ENCODE measurements at regions not wholly inside any gene's neighbourhood (a gene's known extent, or its start where the extent isn't known, plus 50 kb on each side); places are given as distances from the start of the nearest gene placed in this dataset.

GRCh38 chr6:49370518-49370917 lies 92.5 kb downstream of the MMUT start:
- H3K4me1 Mint-ChIP-seq: no peaks in the 10 kb centered on the region
- Histone ChIP-seq H3K36me3 (ENCODE audit: control insufficient read depth, insufficient read depth, low read length) (no peaks in the 10 kb centered on the region), H3K27me3 (ENCODE audit: control insufficient read depth, insufficient read depth, low read length) (no peaks in the 10 kb centered on the region), H3K27ac (ENCODE audit: low read length) (no peak overlapping the region), H3K4me3 (ENCODE audit: low read length) (no peak overlapping the region), H3K4me1 (ENCODE audit: control insufficient read depth, insufficient read depth, low read length) (no peaks in the 10 kb centered on the region), H3K9me3 (ENCODE audit: control insufficient read depth, insufficient read depth, low read length) (peaks cover 8% of the 10 kb centered on the region)
- ATAC-seq (no peak), DNase-seq (no peak)
- 83% methylated on average over 2 of the region's 2 CpGs for WGBS (ENCODE audit: insufficient coverage)
- peaks cover 0 to 5% of the 10 kb centered on the region in 2 donors for H3K9me3 Mint-ChIP-seq
- H3K4me3 Mint-ChIP-seq: no peak overlapping the region
- no peak overlapping the region for H3K27ac Mint-ChIP-seq
- no peaks in the 10 kb centered on the region for H3K27me3 Mint-ChIP-seq (ENCODE audit: low read depth in 2 of 2)
- H3K36me3 Mint-ChIP-seq: no peaks in the 10 kb centered on the region
- no peak for TF ChIP-seq CTCF (IDR thresholded peaks at IDR 0.05)
- intact Hi-C loops (cut with micrococcal nuclease): no loop called here

GRCh38 chr6:49366539-49366938 lies 96.5 kb downstream of the MMUT start:
- no peak overlapping the region for H3K27ac ChIP-seq (ENCODE audit: low read length)
- H3K4me3 ChIP-seq (ENCODE audit: low read length): no peak overlapping the region
- H3K27me3 Mint-ChIP-seq (ENCODE audit: low read depth in 2 of 2): no peaks in the 10 kb centered on the region
- no peaks in the 10 kb centered on the region for H3K27me3 ChIP-seq (ENCODE audit: control insufficient read depth, insufficient read depth, low read length)
- no peak overlapping the region for H3K4me3 Mint-ChIP-seq
- no peaks in the 10 kb centered on the region for H3K36me3 Mint-ChIP-seq
- peaks cover 6 to 9% of the 10 kb centered on the region in 2 donors for H3K9me3 Mint-ChIP-seq
- DNase-seq (no peak), ATAC-seq (no peak)
- no peak for TF ChIP-seq CTCF (IDR thresholded peaks at IDR 0.05)
- no peaks in the 10 kb centered on the region for H3K4me1 ChIP-seq (ENCODE audit: control insufficient read depth, insufficient read depth, low read length)
- no peaks in the 10 kb centered on the region for H3K4me1 Mint-ChIP-seq
- WGBS (ENCODE audit: insufficient coverage): 95% methylated on average over 2 of the region's 2 CpGs
- intact Hi-C loops (cut with micrococcal nuclease): no loop called here
- no peaks in the 10 kb centered on the region for H3K36me3 ChIP-seq (ENCODE audit: control insufficient read depth, insufficient read depth, low read length)
- H3K9me3 ChIP-seq (ENCODE audit: control insufficient read depth, insufficient read depth, low read length): peaks cover 8% of the 10 kb centered on the region
- no peak overlapping the region for H3K27ac Mint-ChIP-seq

- Histone ChIP-seq H3K4me3 (ENCODE audit: low read length) (no peak overlapping the region), H3K27me3 (ENCODE audit: control insufficient read depth, insufficient read depth, low read length) (no peaks in the 10 kb centered on the region), H3K4me1 (ENCODE audit: control insufficient read depth, insufficient read depth, low read length) (no peaks in the 10 kb centered on the region), H3K9me3 (ENCODE audit: control insufficient read depth, insufficient read depth, low read length) (peaks cover 2% of the 10 kb centered on the region), H3K27ac (ENCODE audit: low read length) (no peak overlapping the region), H3K36me3 (ENCODE audit: control insufficient read depth, insufficient read depth, low read length) (no peaks in the 10 kb centered on the region)
- intact Hi-C loops (cut with micrococcal nuclease): no loop called here
- no peak for DNase-seq
- H3K4me1 Mint-ChIP-seq: no peaks in the 10 kb centered on the region
- TF ChIP-seq CTCF (IDR thresholded peaks at IDR 0.05): no peak
- 93% methylated on average over 6 of the region's 7 CpGs for WGBS (ENCODE audit: insufficient coverage)
- H3K27ac Mint-ChIP-seq: no peak overlapping the region
- H3K27me3 Mint-ChIP-seq (ENCODE audit: low read depth in 2 of 2): no peaks in the 10 kb centered on the region
- H3K4me3 Mint-ChIP-seq: no peak overlapping the region
- peaks cover 7% of the 10 kb centered on the region for H3K36me3 Mint-ChIP-seq
- peaks cover 4 to 10% of the 10 kb centered on the region in 2 donors for H3K9me3 Mint-ChIP-seq
- no peak for ATAC-seq
Measured at GRCh38 chr6:49348561-49348960, 114.5 kb downstream of the MMUT start.

GRCh38 chr6:49342410-49342809 lies 120.6 kb downstream of the MMUT start:
- intact Hi-C loops (cut with micrococcal nuclease): no loop called here
- DNase-seq: no peak
- no peaks in the 10 kb centered on the region for H3K36me3 Mint-ChIP-seq
- Histone ChIP-seq H3K4me1 (ENCODE audit: control insufficient read depth, insufficient read depth, low read length) (no peaks in the 10 kb centered on the region), H3K4me3 (ENCODE audit: low read length) (no peak overlapping the region), H3K27me3 (ENCODE audit: control insufficient read depth, insufficient read depth, low read length) (no peaks in the 10 kb centered on the region), H3K36me3 (ENCODE audit: control insufficient read depth, insufficient read depth, low read length) (no peaks in the 10 kb centered on the region), H3K27ac (ENCODE audit: low read length) (no peak overlapping the region), H3K9me3 (ENCODE audit: control insufficient read depth, insufficient read depth, low read length) (peaks cover 2% of the 10 kb centered on the region)
- peaks cover 6 to 13% of the 10 kb centered on the region in 2 donors for H3K9me3 Mint-ChIP-seq
- WGBS (ENCODE audit: insufficient coverage): 88% methylated on average over 6 of the region's 6 CpGs
- no peaks in the 10 kb centered on the region for H3K27me3 Mint-ChIP-seq (ENCODE audit: low read depth in 2 of 2)
- no peak overlapping the region for H3K27ac Mint-ChIP-seq
- no peak overlapping the region for H3K4me3 Mint-ChIP-seq
- H3K4me1 Mint-ChIP-seq: no peaks in the 10 kb centered on the region
- no peak for TF ChIP-seq CTCF (IDR thresholded peaks at IDR 0.05)
- ATAC-seq: no peak

Measured in natural killer cell (primary cell).